ENCODE measurements at regions not wholly inside any gene's neighbourhood (a gene's known extent, or its start where the extent isn't known, plus 50 kb on each side); places are given as distances from the start of the nearest gene placed in this dataset.
"Not testable (repeated sequence)": the region's sequence is repeated elsewhere in the genome, so short reads cannot be mapped to it uniquely, and the experiment has no call there.

DNA sequence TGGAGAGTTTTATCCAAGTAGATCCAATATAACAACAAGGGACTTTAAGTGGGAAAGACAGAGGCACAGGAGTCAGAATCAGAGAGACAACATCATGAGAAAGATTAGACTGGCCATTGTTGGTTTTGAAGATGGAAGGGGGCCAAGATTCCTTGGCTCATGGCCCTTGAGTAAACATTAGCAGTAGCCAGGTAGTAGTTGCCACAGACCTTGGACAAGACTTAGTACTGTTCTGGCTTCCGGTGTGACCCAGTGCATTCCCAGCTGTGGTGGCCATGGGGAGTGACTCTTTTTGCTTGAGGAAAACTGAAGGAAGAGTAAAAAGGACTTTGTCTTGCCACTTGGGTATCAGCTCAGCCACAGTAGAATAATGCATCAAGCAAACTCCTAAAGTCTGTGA is 462.2 kb upstream of the CPXCR1 start:
- Histone ChIP-seq H3K36me3 (ENCODE audit: insufficient read depth, low read length) (no peaks in the 10 kb centered on the region), H3K9me3 (ENCODE audit: low read length) (no peaks in the 10 kb centered on the region), H2AFZ (ENCODE audit: low read length) (no peak overlapping the region), H3K4me3 (ENCODE audit: low read depth, low read length, poor library complexity, severe bottlenecking) (no peak overlapping the region), H3K4me2 (ENCODE audit: low read length) (no peak overlapping the region), H3F3A (ENCODE audit: insufficient read depth, low read length) (no peaks in the 10 kb centered on the region), H3K4me1 (ENCODE audit: insufficient read depth, low read length, severe bottlenecking) (no peaks in the 10 kb centered on the region), H3K27me3 (ENCODE audit: insufficient read depth, low read length) (no peaks in the 10 kb centered on the region), H3K9me2 (ENCODE audit: low read depth, low read length) (no peaks in the 10 kb centered on the region), H3K9ac (ENCODE audit: low read length) (no peak overlapping the region), H4K20me1 (ENCODE audit: insufficient read depth, low read length) (no peaks in the 10 kb centered on the region), H3K79me2 (ENCODE audit: insufficient read depth, low read length) (no peaks in the 10 kb centered on the region), H3K27ac (ENCODE audit: low read depth, low read length, poor library complexity, severe bottlenecking) (no peak overlapping the region)
- TF ChIP-seq CTCF (IDR thresholded peaks at IDR 0.05; ENCODE audit: low read length): no peak
- TF ChIP-seq EZH2 (IDR thresholded peaks at IDR 0.05; ENCODE audit: borderline replicate concordance, low read length): no peak

GRCh38 chrX:88313972-88314371 is 433.1 kb upstream of the CPXCR1 start:
- not testable (repeated sequence) for H3K9me2 ChIP-seq (ENCODE audit: low read depth, low read length); H3K36me3 ChIP-seq (ENCODE audit: insufficient read depth, low read length); H3K79me2 ChIP-seq (ENCODE audit: insufficient read depth, low read length); H3F3A ChIP-seq (ENCODE audit: insufficient read depth, low read length); H2AFZ ChIP-seq (ENCODE audit: low read length); H3K4me1 ChIP-seq (ENCODE audit: insufficient read depth, low read length, severe bottlenecking); H4K20me1 ChIP-seq (ENCODE audit: insufficient read depth, low read length); H3K4me3 ChIP-seq (ENCODE audit: low read depth, low read length, poor library complexity, severe bottlenecking); H3K27me3 ChIP-seq (ENCODE audit: insufficient read depth, low read length); H3K9me3 ChIP-seq (ENCODE audit: low read length); H3K27ac ChIP-seq (ENCODE audit: low read depth, low read length, poor library complexity, severe bottlenecking); H3K4me2 ChIP-seq (ENCODE audit: low read length); H3K9ac ChIP-seq (ENCODE audit: low read length)

DNA sequence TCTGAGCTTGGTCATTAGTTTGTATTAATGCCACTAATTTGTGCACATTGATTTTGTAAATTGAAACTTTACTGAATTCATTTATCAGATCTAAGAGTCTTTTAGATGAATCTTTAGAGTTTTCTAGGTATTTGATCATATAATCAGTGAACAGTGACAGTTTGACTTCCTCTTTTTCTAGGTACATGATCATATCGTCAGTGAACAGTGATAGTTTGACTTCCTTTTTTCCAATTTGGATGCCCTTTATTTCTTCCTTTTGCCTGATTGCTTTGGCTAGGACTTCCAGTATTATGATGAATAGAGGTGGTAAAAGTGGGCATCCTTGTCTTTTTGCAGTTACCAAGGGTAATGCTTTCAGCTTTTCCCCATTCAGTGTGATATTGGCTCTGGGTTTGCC is 421.4 kb upstream of the CPXCR1 start:
- no peak for TF ChIP-seq CTCF (IDR thresholded peaks at IDR 0.05; ENCODE audit: low read length)
- no peak for TF ChIP-seq EZH2 (IDR thresholded peaks at IDR 0.05; ENCODE audit: borderline replicate concordance, low read length)
- Histone ChIP-seq H3K4me3 (ENCODE audit: low read depth, low read length, poor library complexity, severe bottlenecking) (no peak overlapping the region), H3K4me2 (ENCODE audit: low read length) (no peak overlapping the region), H3K9ac (ENCODE audit: low read length) (no peak overlapping the region), H3K9me3 (ENCODE audit: low read length) (no peaks in the 10 kb centered on the region), H3F3A (ENCODE audit: insufficient read depth, low read length) (no peaks in the 10 kb centered on the region), H3K36me3 (ENCODE audit: insufficient read depth, low read length) (no peaks in the 10 kb centered on the region), H3K9me2 (ENCODE audit: low read depth, low read length) (no peaks in the 10 kb centered on the region), H3K27me3 (ENCODE audit: insufficient read depth, low read length) (no peaks in the 10 kb centered on the region), H3K4me1 (ENCODE audit: insufficient read depth, low read length, severe bottlenecking) (no peaks in the 10 kb centered on the region), H3K27ac (ENCODE audit: low read depth, low read length, poor library complexity, severe bottlenecking) (no peak overlapping the region), H2AFZ (ENCODE audit: low read length) (no peak overlapping the region), H3K79me2 (ENCODE audit: insufficient read depth, low read length) (no peaks in the 10 kb centered on the region), H4K20me1 (ENCODE audit: insufficient read depth, low read length) (no peaks in the 10 kb centered on the region)

DNA sequence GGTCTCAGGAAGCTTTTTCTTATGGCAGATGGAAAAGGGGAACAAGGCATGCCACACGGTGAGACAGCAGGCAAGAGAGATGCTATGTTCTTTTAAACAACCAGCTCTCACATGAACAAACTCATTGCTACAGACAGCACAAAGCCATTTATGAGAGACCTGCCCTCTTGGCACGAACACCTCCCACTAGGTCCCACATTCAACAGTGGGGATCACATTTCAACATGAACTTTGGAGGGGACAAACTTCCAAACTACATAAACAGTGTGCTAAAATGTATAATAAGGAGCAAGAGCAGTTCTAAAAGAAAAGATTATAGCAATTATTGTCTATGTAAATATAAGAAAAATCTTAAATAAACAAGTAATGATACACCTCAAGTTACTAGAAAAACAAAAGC is 391.8 kb upstream of the CPXCR1 start:
- Histone ChIP-seq H3K27ac (ENCODE audit: low read depth, low read length, poor library complexity, severe bottlenecking) (no peak overlapping the region), H3K36me3 (ENCODE audit: insufficient read depth, low read length) (no peaks in the 10 kb centered on the region), H3K79me2 (ENCODE audit: insufficient read depth, low read length) (no peaks in the 10 kb centered on the region), H3K4me1 (ENCODE audit: insufficient read depth, low read length, severe bottlenecking) (no peaks in the 10 kb centered on the region), H2AFZ (ENCODE audit: low read length) (no peak overlapping the region), H3F3A (ENCODE audit: insufficient read depth, low read length) (no peaks in the 10 kb centered on the region), H3K4me2 (ENCODE audit: low read length) (no peak overlapping the region), H3K4me3 (ENCODE audit: low read depth, low read length, poor library complexity, severe bottlenecking) (no peak overlapping the region), H3K9me3 (ENCODE audit: low read length) (no peaks in the 10 kb centered on the region), H3K9ac (ENCODE audit: low read length) (no peak overlapping the region), H3K9me2 (ENCODE audit: low read depth, low read length) (no peaks in the 10 kb centered on the region), H4K20me1 (ENCODE audit: insufficient read depth, low read length) (no peaks in the 10 kb centered on the region), H3K27me3 (ENCODE audit: insufficient read depth, low read length) (no peaks in the 10 kb centered on the region)
- TF ChIP-seq EZH2 (IDR thresholded peaks at IDR 0.05; ENCODE audit: borderline replicate concordance, low read length): no peak
- TF ChIP-seq CTCF (IDR thresholded peaks at IDR 0.05; ENCODE audit: low read length): no peak
